Thyroid gland (tissue), 4 donors: ENCODE measurements at regions not wholly inside any gene's neighbourhood (a gene's known extent, or its start where the extent isn't known, plus 50 kb on each side); places are given as distances from the start of the nearest gene placed in this dataset.
"Not testable (repeated sequence)": the region's sequence is repeated elsewhere in the genome, so short reads cannot be mapped to it uniquely, and the experiment has no call there.

ENCODE experiments used
- DNase-seq, 2 donors: peaks; one replicate each; pipeline ENCODE4 v3.0.0-alpha.2; 2019
- H3K27ac ChIP-seq, 3 donors: fragments of 200-600 bp; sonication (generic); 1 replicate in 2 of 3; 2 replicates in 1 of 3; pipeline ENCODE4 v1.5.1; 2016 to 2019; ENCODE audit warnings: mild to moderate bottlenecking in 1 of 3, moderate library complexity in 1 of 3
- H3K27me3 ChIP-seq: fragments of 200-600 bp; sonication (generic); one replicate; pipeline ENCODE4 v1.5.1; 2019
- H3K36me3 ChIP-seq, 2 donors: fragments of 200-600 bp; sonication (generic); one replicate each; pipeline ENCODE4 v1.5.1; 2016 to 2019
- H3K4me1 ChIP-seq, 2 donors: fragments of 200-600 bp; sonication (generic); one replicate each; pipeline ENCODE4 v1.5.1; 2017 to 2019
- H3K4me3 ChIP-seq, 3 donors: fragments of 200-600 bp; sonication (generic); replicated peaks in 1 of 3; 1 replicate in 2 of 3; 2 replicates in 1 of 3; pipeline ENCODE4 v1.5.1; 2016; ENCODE audit warnings: mild to moderate bottlenecking in 1 of 3
- H3K9me3 ChIP-seq: fragments of 200-600 bp; sonication (generic); one replicate; pipeline ENCODE4 v1.5.1; 2017
- CTCF ChIP-seq, 6 experiments: fragments of 200-600 bp in 3 of 6; fragments of 450-650 bp in 3 of 6; sonication (generic) in 3 of 6; IDR thresholded peaks; one replicate each; pipeline ENCODE4 v1.5.1; 2016 to 2019; ENCODE audit warnings: antibody characterized with exemption in 6 of 6, mild to moderate bottlenecking in 2 of 6, inconsistent platforms in 1 of 6, moderate library complexity in 1 of 6
- POLR2A ChIP-seq, 2 donors: fragments of 450-650 bp; IDR thresholded peaks; one replicate each; pipeline ENCODE4 v1.6.1; 2017; ENCODE audit warnings: antibody characterized with exemption in 2 of 2, mild to moderate bottlenecking in 2 of 2, moderate library complexity in 1 of 2
- WGBS, 2 donors: methylation state at CpG; one replicate each; pipeline ENCODE4 v1.1.5; 2017; 5-methylcytosine and 5-hydroxymethylcytosine counted together
- intact Hi-C: fragments of 100-400 bp; cut with DNase I; formaldehyde crosslinking; loops from one replicate; pipeline ENCODE4 v1.15.1; 2023

- Histone ChIP-seq H3K27ac (no peak overlapping the region), H3K36me3 (no peaks in the 10 kb centered on the region), H3K9me3 (no peaks in the 10 kb centered on the region), H3K4me1 (peaks cover 0 to 3% of the 10 kb centered on the region in 2 donors), H3K27me3 (no peaks in the 10 kb centered on the region), H3K4me3 (no peak overlapping the region)
- no peak for TF ChIP-seq CTCF (IDR thresholded peaks at IDR 0.05)
- no peak for TF ChIP-seq POLR2A (IDR thresholded peaks at IDR 0.05)
- WGBS, 2 donors: 62 to 71% methylated on average over 1 of the region's 1 CpG
- intact Hi-C loops: no loop called here
- no peak for DNase-seq
Measured at GRCh38 chr4:112952313-112952700, 97.1 kb upstream of the ANK2 start.

- intact Hi-C loops: no loop called here
- no peaks in the 10 kb centered on the region for H3K36me3 ChIP-seq
- H3K9me3 ChIP-seq: no peaks in the 10 kb centered on the region
- TF ChIP-seq CTCF (IDR thresholded peaks at IDR 0.05) (no peak), POLR2A (IDR thresholded peaks at IDR 0.05) (no peak)
- 57 to 58% methylated on average over 3 of the region's 3 CpGs for WGBS, 2 donors
- H3K4me3 ChIP-seq: no peak overlapping the region
- no peaks in the 10 kb centered on the region for H3K27me3 ChIP-seq
- peaks cover 0 to 3% of the 10 kb centered on the region in 2 donors for H3K4me1 ChIP-seq
- no peak for DNase-seq
- H3K27ac ChIP-seq: no peak overlapping the region
Measured at GRCh38 chr4:112953262-112953661, 96.2 kb upstream of the ANK2 start.

GRCh38 chr4:112954286-112954685 lies 95.2 kb upstream of the ANK2 start:
- H3K4me1 ChIP-seq: peaks cover 0 to 3% of the 10 kb centered on the region in 2 donors
- intact Hi-C loops: no loop called here
- H3K9me3 ChIP-seq: no peaks in the 10 kb centered on the region
- no peak for DNase-seq
- H3K27me3 ChIP-seq: no peaks in the 10 kb centered on the region
- no peaks in the 10 kb centered on the region for H3K36me3 ChIP-seq
- no peak overlapping the region for H3K4me3 ChIP-seq
- 65 to 73% methylated on average over 1 of the region's 1 CpG for WGBS, 2 donors
- TF ChIP-seq CTCF (IDR thresholded peaks at IDR 0.05): no peak
- no peak for TF ChIP-seq POLR2A (IDR thresholded peaks at IDR 0.05)
- no peak overlapping the region for H3K27ac ChIP-seq

- H3K4me3 ChIP-seq: no peak overlapping the region
- DNase-seq: no peak
- intact Hi-C loops: no loop called here
- H3K36me3 ChIP-seq: no peaks in the 10 kb centered on the region
- H3K9me3 ChIP-seq: no peaks in the 10 kb centered on the region
- 75 to 77% methylated on average over 6 of the region's 6 CpGs for WGBS, 2 donors
- H3K27me3 ChIP-seq: no peaks in the 10 kb centered on the region
- TF ChIP-seq POLR2A (IDR thresholded peaks at IDR 0.05) (no peak), CTCF (IDR thresholded peaks at IDR 0.05) (no peak)
- H3K4me1 ChIP-seq: peaks cover 0 to 2% of the 10 kb centered on the region in 2 donors
- no peak overlapping the region for H3K27ac ChIP-seq
Measured at GRCh38 chr4:112956484-112956896, 93.0 kb upstream of the ANK2 start.

- DNase-seq, H3K4me3 ChIP-seq, H3K27ac ChIP-seq, H3K4me1 ChIP-seq, H3K27me3 ChIP-seq, intact Hi-C loops, H3K9me3 ChIP-seq, H3K36me3 ChIP-seq: not testable (repeated sequence)
- 95% methylated on average over 13 of the region's 31 CpGs; no CpG with 5 or more reads in 1 of the 2 donors for WGBS, 2 donors
Measured at GRCh38 chr4:112957764-112958163, 91.7 kb upstream of the ANK2 start.
